ENCODE measurements at regions not wholly inside any gene's neighbourhood (a gene's known extent, or its start where the extent isn't known, plus 50 kb on each side); places are given as distances from the start of the nearest gene placed in this dataset.

GRCh38 chr2:14828968-14829367, 196.5 kb downstream of the LRATD1 start:
- TF ChIP-seq CTCF (IDR thresholded peaks at IDR 0.05) = no peak
- no peak for TF ChIP-seq ZFX (IDR thresholded peaks at IDR 0.05; ENCODE audit: borderline replicate concordance)

Data from 22Rv1 (cell line).